ENCODE measurements at regions not wholly inside any gene's neighbourhood (a gene's known extent, or its start where the extent isn't known, plus 50 kb on each side); places are given as distances from the start of the nearest gene placed in this dataset.

- TF ChIP-seq CTCF (IDR thresholded peaks at IDR 0.05) = no peak
- TF ChIP-seq POLR2A (IDR thresholded peaks at IDR 0.05) = no peak
Measured at GRCh38 chr10:120789303-120790203, 61.6 kb upstream of the WDR11 start.

Measured in right lobe of liver (tissue), 4 donors.